ENCODE measurements at regions not wholly inside any gene's neighbourhood (a gene's known extent, or its start where the extent isn't known, plus 50 kb on each side); places are given as distances from the start of the nearest gene placed in this dataset.

DNA sequence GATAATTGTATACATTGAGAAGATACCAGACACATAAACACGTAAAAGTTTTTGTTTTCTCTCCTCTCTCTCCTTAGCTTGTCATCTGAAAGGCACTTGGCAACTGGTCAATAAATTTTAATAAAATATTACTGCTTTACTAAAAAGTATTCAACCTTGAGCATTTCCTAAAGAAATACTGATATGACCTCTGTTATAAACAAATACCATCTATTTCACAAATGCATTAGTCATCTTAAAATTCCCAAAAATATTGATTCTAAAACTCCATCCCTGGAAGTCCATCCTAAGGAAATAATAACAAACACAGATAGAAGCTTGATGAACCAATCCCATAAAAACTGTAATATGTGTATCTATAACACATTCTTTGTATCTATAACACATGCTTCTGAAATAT lies 483.2 kb downstream of the TLR4 start (continued):
- TF ChIP-seq, protein P1, sequence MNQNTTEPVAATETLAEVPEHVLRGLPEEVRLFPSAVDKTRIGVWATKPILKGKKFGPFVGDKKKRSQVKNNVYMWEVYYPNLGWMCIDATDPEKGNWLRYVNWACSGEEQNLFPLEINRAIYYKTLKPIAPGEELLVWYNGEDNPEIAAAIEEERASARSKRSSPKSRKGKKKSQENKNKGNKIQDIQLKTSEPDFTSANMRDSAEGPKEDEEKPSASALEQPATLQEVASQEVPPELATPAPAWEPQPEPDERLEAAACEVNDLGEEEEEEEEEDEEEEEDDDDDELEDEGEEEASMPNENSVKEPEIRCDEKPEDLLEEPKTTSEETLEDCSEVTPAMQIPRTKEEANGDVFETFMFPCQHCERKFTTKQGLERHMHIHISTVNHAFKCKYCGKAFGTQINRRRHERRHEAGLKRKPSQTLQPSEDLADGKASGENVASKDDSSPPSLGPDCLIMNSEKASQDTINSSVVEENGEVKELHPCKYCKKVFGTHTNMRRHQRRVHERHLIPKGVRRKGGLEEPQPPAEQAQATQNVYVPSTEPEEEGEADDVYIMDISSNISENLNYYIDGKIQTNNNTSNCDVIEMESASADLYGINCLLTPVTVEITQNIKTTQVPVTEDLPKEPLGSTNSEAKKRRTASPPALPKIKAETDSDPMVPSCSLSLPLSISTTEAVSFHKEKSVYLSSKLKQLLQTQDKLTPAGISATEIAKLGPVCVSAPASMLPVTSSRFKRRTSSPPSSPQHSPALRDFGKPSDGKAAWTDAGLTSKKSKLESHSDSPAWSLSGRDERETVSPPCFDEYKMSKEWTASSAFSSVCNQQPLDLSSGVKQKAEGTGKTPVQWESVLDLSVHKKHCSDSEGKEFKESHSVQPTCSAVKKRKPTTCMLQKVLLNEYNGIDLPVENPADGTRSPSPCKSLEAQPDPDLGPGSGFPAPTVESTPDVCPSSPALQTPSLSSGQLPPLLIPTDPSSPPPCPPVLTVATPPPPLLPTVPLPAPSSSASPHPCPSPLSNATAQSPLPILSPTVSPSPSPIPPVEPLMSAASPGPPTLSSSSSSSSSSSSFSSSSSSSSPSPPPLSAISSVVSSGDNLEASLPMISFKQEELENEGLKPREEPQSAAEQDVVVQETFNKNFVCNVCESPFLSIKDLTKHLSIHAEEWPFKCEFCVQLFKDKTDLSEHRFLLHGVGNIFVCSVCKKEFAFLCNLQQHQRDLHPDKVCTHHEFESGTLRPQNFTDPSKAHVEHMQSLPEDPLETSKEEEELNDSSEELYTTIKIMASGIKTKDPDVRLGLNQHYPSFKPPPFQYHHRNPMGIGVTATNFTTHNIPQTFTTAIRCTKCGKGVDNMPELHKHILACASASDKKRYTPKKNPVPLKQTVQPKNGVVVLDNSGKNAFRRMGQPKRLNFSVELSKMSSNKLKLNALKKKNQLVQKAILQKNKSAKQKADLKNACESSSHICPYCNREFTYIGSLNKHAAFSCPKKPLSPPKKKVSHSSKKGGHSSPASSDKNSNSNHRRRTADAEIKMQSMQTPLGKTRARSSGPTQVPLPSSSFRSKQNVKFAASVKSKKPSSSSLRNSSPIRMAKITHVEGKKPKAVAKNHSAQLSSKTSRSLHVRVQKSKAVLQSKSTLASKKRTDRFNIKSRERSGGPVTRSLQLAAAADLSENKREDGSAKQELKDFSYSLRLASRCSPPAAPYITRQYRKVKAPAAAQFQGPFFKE (tag by site-specific recombination; IDR thresholded peaks at IDR 0.05; ENCODE audit: borderline replicate concordance) = no peak
- TF ChIP-seq ZEB2 (tag by site-specific recombination; IDR thresholded peaks at IDR 0.05) = no peak
- TF ChIP-seq ZNF202 (tag by site-specific recombination; IDR thresholded peaks at IDR 0.05; ENCODE audit: borderline replicate concordance) = no peak
- TF ChIP-seq ZNF555 (tag by site-specific recombination; conservative IDR thresholded peaks at IDR 0.05) = no peak
- no peak for TF ChIP-seq YY2 (tag by site-specific recombination; IDR thresholded peaks at IDR 0.05)
- TF ChIP-seq ZNF837 (tag by site-specific recombination; IDR thresholded peaks at IDR 0.05) = no peak
- no peak for TF ChIP-seq SP2 (tag by site-specific recombination; IDR thresholded peaks at IDR 0.05)
- no peak for TF ChIP-seq ZNF76 (tag by site-specific recombination; IDR thresholded peaks at IDR 0.05; ENCODE audit: borderline replicate concordance, low read depth)
- no peak for TF ChIP-seq ZNF843 (tag by site-specific recombination; IDR thresholded peaks at IDR 0.05)
- TF ChIP-seq, protein P2, sequence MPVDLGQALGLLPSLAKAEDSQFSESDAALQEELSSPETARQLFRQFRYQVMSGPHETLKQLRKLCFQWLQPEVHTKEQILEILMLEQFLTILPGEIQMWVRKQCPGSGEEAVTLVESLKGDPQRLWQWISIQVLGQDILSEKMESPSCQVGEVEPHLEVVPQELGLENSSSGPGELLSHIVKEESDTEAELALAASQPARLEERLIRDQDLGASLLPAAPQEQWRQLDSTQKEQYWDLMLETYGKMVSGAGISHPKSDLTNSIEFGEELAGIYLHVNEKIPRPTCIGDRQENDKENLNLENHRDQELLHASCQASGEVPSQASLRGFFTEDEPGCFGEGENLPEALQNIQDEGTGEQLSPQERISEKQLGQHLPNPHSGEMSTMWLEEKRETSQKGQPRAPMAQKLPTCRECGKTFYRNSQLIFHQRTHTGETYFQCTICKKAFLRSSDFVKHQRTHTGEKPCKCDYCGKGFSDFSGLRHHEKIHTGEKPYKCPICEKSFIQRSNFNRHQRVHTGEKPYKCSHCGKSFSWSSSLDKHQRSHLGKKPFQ (tag by site-specific recombination; IDR thresholded peaks at IDR 0.05) = no peak
- TF ChIP-seq PRDM1 (tag by site-specific recombination; IDR thresholded peaks at IDR 0.05) = no peak

DNA sequence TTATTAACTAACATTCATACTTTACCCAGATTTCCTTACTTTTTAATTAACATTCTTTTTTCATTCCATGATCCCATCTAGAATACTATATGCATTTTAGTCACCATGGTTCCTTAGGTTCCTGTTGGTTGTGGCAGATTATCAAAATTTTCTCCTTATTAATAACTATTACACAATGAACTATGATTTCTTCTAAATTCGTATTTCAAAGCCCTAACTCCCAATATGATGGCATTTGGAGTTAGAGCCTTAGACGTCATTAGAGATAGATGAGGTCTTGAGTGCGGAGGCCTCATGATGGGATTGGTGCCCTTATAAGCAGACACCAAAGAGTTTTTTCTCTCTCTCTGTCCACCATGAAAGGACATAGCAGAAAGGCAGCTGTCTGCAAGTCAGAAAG lies 485.4 kb downstream of the TLR4 start:
- Histone ChIP-seq H3K9me3 (ENCODE audit: control insufficient read depth, insufficient read depth, low read depth, low read length) (no peaks in the 10 kb centered on the region), H3K27ac (ENCODE audit: extremely low read depth, low read depth, low read length) (no peak overlapping the region), H3K4me3 (ENCODE audit: low read depth, low read length) (no peak overlapping the region), H3K4me1 (ENCODE audit: control insufficient read depth, insufficient read depth, low read length) (no peaks in the 10 kb centered on the region), H3K36me3 (ENCODE audit: control insufficient read depth in 2 of 2, insufficient read depth in 1 of 2, low read length in 2 of 2) (no peaks in the 10 kb centered on the region)
- ChIA-PET POLR2A (no interaction called here), CTCF (no interaction called here)
- TF ChIP-seq WT1 (tag by site-specific recombination; IDR thresholded peaks at IDR 0.05) = no peak
- TF ChIP-seq ZNF426 (tag by site-specific recombination; IDR thresholded peaks at IDR 0.05) = no peak
- TF ChIP-seq ZNF266 (tag by site-specific recombination; IDR thresholded peaks at IDR 0.05; ENCODE audit: low read depth) = no peak
- TF ChIP-seq, protein P3, sequence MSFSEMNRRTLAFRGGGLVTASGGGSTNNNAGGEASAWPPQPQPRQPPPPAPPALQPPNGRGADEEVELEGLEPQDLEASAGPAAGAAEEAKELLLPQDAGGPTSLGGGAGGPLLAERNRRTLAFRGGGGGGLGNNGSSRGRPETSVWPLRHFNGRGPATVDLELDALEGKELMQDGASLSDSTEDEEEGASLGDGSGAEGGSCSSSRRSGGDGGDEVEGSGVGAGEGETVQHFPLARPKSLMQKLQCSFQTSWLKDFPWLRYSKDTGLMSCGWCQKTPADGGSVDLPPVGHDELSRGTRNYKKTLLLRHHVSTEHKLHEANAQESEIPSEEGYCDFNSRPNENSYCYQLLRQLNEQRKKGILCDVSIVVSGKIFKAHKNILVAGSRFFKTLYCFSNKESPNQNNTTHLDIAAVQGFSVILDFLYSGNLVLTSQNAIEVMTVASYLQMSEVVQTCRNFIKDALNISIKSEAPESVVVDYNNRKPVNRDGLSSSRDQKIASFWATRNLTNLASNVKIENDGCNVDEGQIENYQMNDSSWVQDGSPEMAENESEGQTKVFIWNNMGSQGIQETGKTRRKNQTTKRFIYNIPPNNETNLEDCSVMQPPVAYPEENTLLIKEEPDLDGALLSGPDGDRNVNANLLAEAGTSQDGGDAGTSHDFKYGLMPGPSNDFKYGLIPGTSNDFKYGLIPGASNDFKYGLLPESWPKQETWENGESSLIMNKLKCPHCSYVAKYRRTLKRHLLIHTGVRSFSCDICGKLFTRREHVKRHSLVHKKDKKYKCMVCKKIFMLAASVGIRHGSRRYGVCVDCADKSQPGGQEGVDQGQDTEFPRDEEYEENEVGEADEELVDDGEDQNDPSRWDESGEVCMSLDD (tag by site-specific recombination; IDR thresholded peaks at IDR 0.05) = no peak
- TF ChIP-seq ZNF114 (tag by site-specific recombination; IDR thresholded peaks at IDR 0.05) = no peak
- TF ChIP-seq, protein P4, sequence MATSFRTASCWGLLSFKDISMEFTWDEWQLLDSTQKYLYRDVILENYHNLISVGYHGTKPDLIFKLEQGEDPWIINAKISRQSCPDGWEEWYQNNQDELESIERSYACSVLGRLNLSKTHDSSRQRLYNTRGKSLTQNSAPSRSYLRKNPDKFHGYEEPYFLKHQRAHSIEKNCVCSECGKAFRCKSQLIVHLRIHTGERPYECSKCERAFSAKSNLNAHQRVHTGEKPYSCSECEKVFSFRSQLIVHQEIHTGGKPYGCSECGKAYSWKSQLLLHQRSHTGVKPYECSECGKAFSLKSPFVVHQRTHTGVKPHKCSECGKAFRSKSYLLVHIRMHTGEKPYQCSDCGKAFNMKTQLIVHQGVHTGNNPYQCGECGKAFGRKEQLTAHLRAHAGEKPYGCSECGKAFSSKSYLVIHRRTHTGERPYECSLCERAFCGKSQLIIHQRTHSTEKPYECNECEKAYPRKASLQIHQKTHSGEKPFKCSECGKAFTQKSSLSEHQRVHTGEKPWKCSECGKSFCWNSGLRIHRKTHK (tag by site-specific recombination; IDR thresholded peaks at IDR 0.05) = no peak
- TF ChIP-seq, protein P5, sequence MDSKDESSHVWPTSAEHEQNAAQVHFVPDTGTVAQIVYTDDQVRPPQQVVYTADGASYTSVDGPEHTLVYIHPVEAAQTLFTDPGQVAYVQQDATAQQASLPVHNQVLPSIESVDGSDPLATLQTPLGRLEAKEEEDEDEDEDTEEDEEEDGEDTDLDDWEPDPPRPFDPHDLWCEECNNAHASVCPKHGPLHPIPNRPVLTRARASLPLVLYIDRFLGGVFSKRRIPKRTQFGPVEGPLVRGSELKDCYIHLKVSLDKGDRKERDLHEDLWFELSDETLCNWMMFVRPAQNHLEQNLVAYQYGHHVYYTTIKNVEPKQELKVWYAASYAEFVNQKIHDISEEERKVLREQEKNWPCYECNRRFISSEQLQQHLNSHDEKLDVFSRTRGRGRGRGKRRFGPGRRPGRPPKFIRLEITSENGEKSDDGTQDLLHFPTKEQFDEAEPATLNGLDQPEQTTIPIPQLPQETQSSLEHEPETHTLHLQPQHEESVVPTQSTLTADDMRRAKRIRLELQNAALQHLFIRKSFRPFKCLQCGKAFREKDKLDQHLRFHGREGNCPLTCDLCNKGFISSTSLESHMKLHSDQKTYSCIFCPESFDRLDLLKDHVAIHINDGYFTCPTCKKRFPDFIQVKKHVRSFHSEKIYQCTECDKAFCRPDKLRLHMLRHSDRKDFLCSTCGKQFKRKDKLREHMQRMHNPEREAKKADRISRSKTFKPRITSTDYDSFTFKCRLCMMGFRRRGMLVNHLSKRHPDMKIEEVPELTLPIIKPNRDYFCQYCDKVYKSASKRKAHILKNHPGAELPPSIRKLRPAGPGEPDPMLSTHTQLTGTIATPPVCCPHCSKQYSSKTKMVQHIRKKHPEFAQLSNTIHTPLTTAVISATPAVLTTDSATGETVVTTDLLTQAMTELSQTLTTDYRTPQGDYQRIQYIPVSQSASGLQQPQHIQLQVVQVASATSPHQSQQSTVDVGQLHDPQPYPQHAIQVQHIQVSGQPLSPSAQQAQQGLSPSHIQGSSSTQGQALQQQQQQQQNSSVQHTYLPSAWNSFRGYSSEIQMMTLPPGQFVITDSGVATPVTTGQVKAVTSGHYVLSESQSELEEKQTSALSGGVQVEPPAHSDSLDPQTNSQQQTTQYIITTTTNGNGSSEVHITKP (tag by site-specific recombination; IDR thresholded peaks at IDR 0.05) = no peak
- no peak for TF ChIP-seq ZNF169 (tag by site-specific recombination; IDR thresholded peaks at IDR 0.05)
- no peak for TF ChIP-seq ZNF558 (tag by site-specific recombination; IDR thresholded peaks at IDR 0.05)
- TF ChIP-seq, protein P6, sequence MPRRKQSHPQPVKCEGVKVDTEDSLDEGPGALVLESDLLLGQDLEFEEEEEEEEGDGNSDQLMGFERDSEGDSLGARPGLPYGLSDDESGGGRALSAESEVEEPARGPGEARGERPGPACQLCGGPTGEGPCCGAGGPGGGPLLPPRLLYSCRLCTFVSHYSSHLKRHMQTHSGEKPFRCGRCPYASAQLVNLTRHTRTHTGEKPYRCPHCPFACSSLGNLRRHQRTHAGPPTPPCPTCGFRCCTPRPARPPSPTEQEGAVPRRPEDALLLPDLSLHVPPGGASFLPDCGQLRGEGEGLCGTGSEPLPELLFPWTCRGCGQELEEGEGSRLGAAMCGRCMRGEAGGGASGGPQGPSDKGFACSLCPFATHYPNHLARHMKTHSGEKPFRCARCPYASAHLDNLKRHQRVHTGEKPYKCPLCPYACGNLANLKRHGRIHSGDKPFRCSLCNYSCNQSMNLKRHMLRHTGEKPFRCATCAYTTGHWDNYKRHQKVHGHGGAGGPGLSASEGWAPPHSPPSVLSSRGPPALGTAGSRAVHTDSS (tag by site-specific recombination; IDR thresholded peaks at IDR 0.05) = no peak

All from HEK293 (cell line).